ENCODE measurements at regions not wholly inside any gene's neighbourhood (a gene's known extent, or its start where the extent isn't known, plus 50 kb on each side); places are given as distances from the start of the nearest gene placed in this dataset.

GRCh38 chr9:18235181-18235908, 238.6 kb upstream of the ADAMTSL1 start:
- FAIRE-seq = no peak
- no peak for DNase-seq (ENCODE audit: insufficient read length, low spot score)
- TF ChIP-seq POLR2A (IDR thresholded peaks at IDR 0.05; ENCODE audit: low read depth, low read length) = no peak
- TF ChIP-seq POU2F2 (IDR thresholded peaks at IDR 0.05; ENCODE audit: low read depth, low read length) = no peak
- no peak for TF ChIP-seq SPI1 (IDR thresholded peaks at IDR 0.05; ENCODE audit: low read depth, low read length)
- TF ChIP-seq POLR2AphosphoS5 (IDR thresholded peaks at IDR 0.05; ENCODE audit: low read depth, low read length) = no peak
- TF ChIP-seq TAF1 (IDR thresholded peaks at IDR 0.05; ENCODE audit: low read depth, low read length) = no peak
- no peak for TF ChIP-seq PAX5 (IDR thresholded peaks at IDR 0.05; ENCODE audit: insufficient read depth, low read length, severe bottlenecking)

DNA sequence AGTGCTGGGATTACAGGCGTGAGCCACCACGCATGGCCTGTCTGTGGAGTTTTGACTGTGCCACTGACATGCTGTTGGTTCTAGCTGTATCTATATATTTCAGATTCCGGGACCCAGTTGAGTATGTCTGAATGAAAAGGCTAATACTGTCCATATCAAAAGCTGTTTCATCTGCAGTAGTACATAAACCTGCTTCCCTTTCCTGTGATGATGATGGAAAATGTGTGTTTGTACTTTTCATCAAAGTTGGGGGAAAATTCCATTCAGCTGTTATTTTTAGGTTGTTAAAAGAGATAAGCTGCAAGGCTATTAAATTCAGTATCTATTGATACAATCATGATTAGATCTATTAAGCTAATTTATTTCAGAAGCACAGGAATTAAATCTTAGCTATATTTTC, 237.6 kb upstream of the ADAMTSL1 start:
- no peak for DNase-seq (ENCODE audit: insufficient read length, low spot score)

DNA sequence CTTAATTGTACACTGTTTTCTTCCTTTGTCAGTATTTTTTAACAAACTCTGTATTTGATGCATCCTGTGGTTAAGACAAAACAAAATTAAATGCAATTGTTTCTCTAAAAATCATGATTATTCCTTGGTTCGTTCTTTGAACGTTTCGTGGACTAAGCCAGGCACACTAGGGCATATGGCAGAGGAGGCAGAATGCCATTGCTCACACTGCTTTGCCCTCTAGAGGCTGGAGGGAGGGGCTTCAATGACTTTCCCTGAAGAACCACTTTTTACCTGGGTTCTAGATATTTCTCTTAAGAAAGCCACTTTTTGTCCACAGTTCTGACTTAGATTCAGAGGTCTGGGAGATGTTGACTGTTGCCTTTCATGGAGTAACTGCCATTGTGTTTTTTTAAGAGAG, 236.2 kb upstream of the ADAMTSL1 start:
- no peak for DNase-seq (ENCODE audit: insufficient read length, low spot score)
- FAIRE-seq = no peak

More for the DNA sequence above, 237.6 kb upstream of the ADAMTSL1 start:
- no peak for FAIRE-seq
- TF ChIP-seq POLR2AphosphoS5 (IDR thresholded peaks at IDR 0.05; ENCODE audit: low read depth, low read length) = no peak
- no peak for TF ChIP-seq PAX5 (IDR thresholded peaks at IDR 0.05; ENCODE audit: insufficient read depth, low read length, severe bottlenecking)
- TF ChIP-seq SPI1 (IDR thresholded peaks at IDR 0.05; ENCODE audit: low read depth, low read length) = no peak
- TF ChIP-seq POU2F2 (IDR thresholded peaks at IDR 0.05; ENCODE audit: low read depth, low read length) = no peak
- no peak for TF ChIP-seq TAF1 (IDR thresholded peaks at IDR 0.05; ENCODE audit: low read depth, low read length)
- TF ChIP-seq POLR2A (IDR thresholded peaks at IDR 0.05; ENCODE audit: low read depth, low read length) = no peak

DNA sequence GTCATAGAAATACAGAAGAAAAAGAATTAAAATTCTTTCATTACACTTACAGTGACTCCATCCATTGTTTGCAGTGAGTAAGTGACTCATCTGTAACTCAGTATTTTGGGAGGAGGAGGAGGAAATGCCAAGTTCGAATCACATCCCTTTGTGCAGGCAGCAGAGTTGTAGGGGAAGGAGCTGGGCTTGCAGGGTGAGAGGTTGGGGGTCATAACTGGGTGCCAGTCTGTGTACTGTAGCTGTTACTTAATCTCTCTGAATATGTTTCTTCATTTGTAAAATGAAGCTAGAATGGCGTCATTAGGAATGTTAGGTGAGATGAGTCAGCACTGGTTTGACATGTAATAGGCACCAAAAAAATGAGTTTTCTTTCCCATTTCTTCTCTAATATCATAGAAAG, 235.7 kb upstream of the ADAMTSL1 start:
- TF ChIP-seq POLR2A (IDR thresholded peaks at IDR 0.05; ENCODE audit: low read depth, low read length) = no peak
- no peak for TF ChIP-seq POLR2AphosphoS5 (IDR thresholded peaks at IDR 0.05; ENCODE audit: low read depth, low read length)
- no peak for TF ChIP-seq TAF1 (IDR thresholded peaks at IDR 0.05; ENCODE audit: low read depth, low read length)
- TF ChIP-seq SPI1 (IDR thresholded peaks at IDR 0.05; ENCODE audit: low read depth, low read length) = no peak
- no peak for TF ChIP-seq PAX5 (IDR thresholded peaks at IDR 0.05; ENCODE audit: insufficient read depth, low read length, severe bottlenecking)
- no peak for TF ChIP-seq POU2F2 (IDR thresholded peaks at IDR 0.05; ENCODE audit: low read depth, low read length)
- FAIRE-seq = no peak

More for the DNA sequence above, 236.2 kb upstream of the ADAMTSL1 start:
- no peak for TF ChIP-seq POLR2AphosphoS5 (IDR thresholded peaks at IDR 0.05; ENCODE audit: low read depth, low read length)
- TF ChIP-seq TAF1 (IDR thresholded peaks at IDR 0.05; ENCODE audit: low read depth, low read length) = no peak
- TF ChIP-seq POU2F2 (IDR thresholded peaks at IDR 0.05; ENCODE audit: low read depth, low read length) = no peak
- no peak for TF ChIP-seq SPI1 (IDR thresholded peaks at IDR 0.05; ENCODE audit: low read depth, low read length)
- TF ChIP-seq PAX5 (IDR thresholded peaks at IDR 0.05; ENCODE audit: insufficient read depth, low read length, severe bottlenecking) = no peak
- no peak for TF ChIP-seq POLR2A (IDR thresholded peaks at IDR 0.05; ENCODE audit: low read depth, low read length)

DNA sequence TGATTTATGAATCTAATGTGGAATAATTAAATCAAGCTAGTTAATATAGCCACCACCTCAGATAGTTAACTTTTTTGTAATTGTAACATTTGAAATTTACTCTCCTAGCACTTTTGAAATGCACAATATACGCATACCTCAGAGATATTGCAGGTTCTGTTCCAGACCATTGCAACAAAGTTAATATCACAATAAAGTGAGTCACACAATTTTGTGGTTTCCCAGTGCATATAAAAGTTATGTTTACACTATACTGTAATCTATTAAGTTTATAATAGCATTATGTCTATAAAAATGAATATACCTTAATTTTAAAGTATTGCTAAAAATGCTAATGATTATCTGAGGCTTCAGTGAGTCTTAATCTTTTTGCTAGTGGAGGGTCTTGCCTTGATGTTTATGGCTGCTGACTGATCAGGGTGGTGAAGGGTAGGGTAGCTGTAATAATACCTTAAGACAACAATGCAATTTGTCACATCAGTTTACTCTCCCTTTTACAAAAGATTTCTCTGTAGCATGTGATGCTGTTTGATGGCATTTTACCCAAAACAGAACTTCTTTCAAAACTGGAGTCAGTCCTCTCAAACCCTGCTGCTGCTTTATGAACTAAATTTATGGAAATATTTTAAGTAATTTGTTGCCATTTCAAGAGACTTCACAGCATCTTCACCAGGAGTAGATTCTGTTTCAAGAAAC, 235.1 kb upstream of the ADAMTSL1 start:
- no peak for TF ChIP-seq SPI1 (IDR thresholded peaks at IDR 0.05; ENCODE audit: low read depth, low read length)
- no peak for TF ChIP-seq POLR2AphosphoS5 (IDR thresholded peaks at IDR 0.05; ENCODE audit: low read depth, low read length)
- no peak for TF ChIP-seq TAF1 (IDR thresholded peaks at IDR 0.05; ENCODE audit: low read depth, low read length)
- no peak for TF ChIP-seq PAX5 (IDR thresholded peaks at IDR 0.05; ENCODE audit: insufficient read depth, low read length, severe bottlenecking)
- TF ChIP-seq POU2F2 (IDR thresholded peaks at IDR 0.05; ENCODE audit: low read depth, low read length) = no peak
- no peak for TF ChIP-seq POLR2A (IDR thresholded peaks at IDR 0.05; ENCODE audit: low read depth, low read length)
- DNase-seq (ENCODE audit: insufficient read length, low spot score) (no peak), FAIRE-seq (no peak)

More for the DNA sequence above, 235.7 kb upstream of the ADAMTSL1 start:
- no peak for DNase-seq (ENCODE audit: insufficient read length, low spot score)

DNA sequence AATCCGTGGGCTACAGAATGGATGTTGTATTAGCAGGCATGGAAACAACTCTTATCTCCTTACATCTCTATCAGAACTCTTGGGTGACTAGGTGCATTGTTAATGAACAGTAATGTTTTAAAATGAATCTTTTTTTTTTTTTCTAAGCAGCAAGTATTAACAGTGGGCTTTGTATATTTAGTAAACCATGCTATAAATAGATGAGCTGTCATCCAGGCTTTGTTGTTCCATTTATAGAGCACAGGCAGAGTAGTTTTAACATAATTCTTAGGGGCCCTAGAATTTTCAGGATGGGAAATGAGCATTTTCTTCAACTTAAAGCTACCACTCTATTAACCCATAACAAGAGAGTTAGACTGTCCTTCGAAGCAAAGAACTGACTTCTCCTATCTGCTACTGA, 233.7 kb upstream of the ADAMTSL1 start:
- TF ChIP-seq POU2F2 (IDR thresholded peaks at IDR 0.05; ENCODE audit: low read depth, low read length) = no peak
- TF ChIP-seq POLR2A (IDR thresholded peaks at IDR 0.05; ENCODE audit: low read depth, low read length) = no peak
- TF ChIP-seq PAX5 (IDR thresholded peaks at IDR 0.05; ENCODE audit: insufficient read depth, low read length, severe bottlenecking) = no peak
- TF ChIP-seq POLR2AphosphoS5 (IDR thresholded peaks at IDR 0.05; ENCODE audit: low read depth, low read length) = no peak
- no peak for TF ChIP-seq TAF1 (IDR thresholded peaks at IDR 0.05; ENCODE audit: low read depth, low read length)
- TF ChIP-seq SPI1 (IDR thresholded peaks at IDR 0.05; ENCODE audit: low read depth, low read length) = no peak
- no peak for FAIRE-seq
- DNase-seq (ENCODE audit: insufficient read length, low spot score) = no peak

DNA sequence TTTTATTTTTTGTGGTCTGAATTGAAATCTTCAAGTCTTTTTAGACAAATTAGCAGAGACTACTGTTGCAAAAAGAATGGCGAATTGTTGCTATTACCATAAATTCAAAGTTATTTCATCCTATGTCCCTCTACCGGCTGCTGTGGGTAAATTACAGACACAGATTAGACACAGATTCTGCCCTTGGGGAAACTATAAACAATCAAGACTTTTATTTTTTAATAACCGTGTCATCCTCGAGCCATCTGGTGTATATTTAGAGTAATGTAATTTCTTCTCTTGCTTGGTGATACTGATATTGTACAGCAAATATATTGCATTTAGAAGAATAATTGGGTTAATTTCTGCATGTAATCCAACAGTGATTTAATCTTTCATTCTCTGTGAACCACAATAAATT, 228.0 kb upstream of the ADAMTSL1 start:
- TF ChIP-seq POU2F2 (IDR thresholded peaks at IDR 0.05; ENCODE audit: low read depth, low read length) = no peak
- no peak for TF ChIP-seq SPI1 (IDR thresholded peaks at IDR 0.05; ENCODE audit: low read depth, low read length)
- FAIRE-seq (no peak), DNase-seq (ENCODE audit: insufficient read length, low spot score) (no peak)

GRCh38 chr9:18250053-18250452, 223.9 kb upstream of the ADAMTSL1 start:
- DNase-seq (ENCODE audit: insufficient read length, low spot score) = no peak
- no peak for TF ChIP-seq PAX5 (IDR thresholded peaks at IDR 0.05; ENCODE audit: insufficient read depth, low read length, severe bottlenecking)
- no peak for TF ChIP-seq POLR2A (IDR thresholded peaks at IDR 0.05; ENCODE audit: low read depth, low read length)
- no peak for FAIRE-seq

DNA sequence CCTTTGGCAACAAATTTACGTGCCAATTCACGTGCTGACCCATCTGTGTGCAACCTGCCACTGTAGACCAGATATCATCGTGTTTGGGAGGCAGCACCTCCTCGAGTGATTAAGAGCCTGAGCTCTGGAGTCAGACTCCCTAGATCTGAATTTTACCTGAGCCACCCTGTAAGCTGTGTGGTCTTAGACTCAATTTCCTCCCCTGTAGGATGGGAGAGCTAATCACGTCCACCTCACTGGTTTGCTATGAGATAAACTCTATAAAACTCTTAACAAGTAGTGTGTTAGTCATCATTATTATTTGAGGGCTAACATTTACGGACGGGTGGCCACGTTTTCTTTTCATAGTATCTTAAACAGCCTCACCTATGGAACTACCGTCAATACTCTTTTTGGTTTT, 220.0 kb upstream of the ADAMTSL1 start:
- no peak for TF ChIP-seq POLR2A (IDR thresholded peaks at IDR 0.05; ENCODE audit: low read depth, low read length)
- TF ChIP-seq POU2F2 (IDR thresholded peaks at IDR 0.05; ENCODE audit: low read depth, low read length) = no peak
- no peak for TF ChIP-seq TAF1 (IDR thresholded peaks at IDR 0.05; ENCODE audit: low read depth, low read length)
- no peak for TF ChIP-seq PAX5 (IDR thresholded peaks at IDR 0.05; ENCODE audit: insufficient read depth, low read length, severe bottlenecking)
- TF ChIP-seq POLR2AphosphoS5 (IDR thresholded peaks at IDR 0.05; ENCODE audit: low read depth, low read length) = no peak
- no peak for TF ChIP-seq SPI1 (IDR thresholded peaks at IDR 0.05; ENCODE audit: low read depth, low read length)
- DNase-seq (ENCODE audit: insufficient read length, low spot score) (no peak), FAIRE-seq (no peak)
